GM23338 (cell line): ENCODE measurements at regions not wholly inside any gene's neighbourhood (a gene's known extent, or its start where the extent isn't known, plus 50 kb on each side); places are given as distances from the start of the nearest gene placed in this dataset.

Experiments
- CREB1 ChIP-seq: fragments of 250-450 bp; sonication (Bioruptor Pico); IDR thresholded peaks from 2 replicates; pipeline ENCODE4 v1.5.0; 2020; ENCODE audit warnings: low read depth, mild to moderate bottlenecking, moderate library complexity
- CTCF ChIP-seq, 2 experiments: fragments of 200-600 bp in 1 of 2; sonication (generic) in 1 of 2; conservative IDR thresholded peaks; 2 replicates each; pipeline versions ENCODE4 v1.5.1 to v1.6.1; 2016 to 2017; ENCODE audit warnings: antibody characterized with exemption in 2 of 2, low read depth in 2 of 2, mild to moderate bottlenecking in 2 of 2, moderate library complexity in 1 of 2
- ETS1 ChIP-seq: IDR thresholded peaks from 2 replicates; pipeline ENCODE4 v1.6.1; 2016; ENCODE audit warnings: antibody characterized with exemption
- EZH2 ChIP-seq: fragments of 200-600 bp; sonication (generic); IDR thresholded peaks from one replicate; pipeline ENCODE4 v1.8.0; 2017; ENCODE audit warnings: antibody characterized with exemption, mild to moderate bottlenecking, low read depth; ENCODE audit not compliant: unreplicated experiment
- EZH2phosphoT487 ChIP-seq: fragments of 200-600 bp; sonication (generic); IDR thresholded peaks from one replicate; pipeline ENCODE4 v1.8.1; 2018; ENCODE audit warnings: antibody characterized with exemption; ENCODE audit not compliant: unreplicated experiment
- JUNB ChIP-seq: IDR thresholded peaks from one replicate; pipeline ENCODE4 v1.6.1; 2016; ENCODE audit warnings: antibody characterized with exemption; ENCODE audit not compliant: unreplicated experiment
- NANOG ChIP-seq: IDR thresholded peaks from 2 replicates; pipeline ENCODE4 v1.6.1; 2016; ENCODE audit warnings: antibody characterized with exemption, borderline replicate concordance
- POLR2AphosphoS5 ChIP-seq: IDR thresholded peaks from 2 replicates; pipeline ENCODE4 v1.6.1; 2016; ENCODE audit warnings: antibody characterized with exemption, low read depth
- REST ChIP-seq: IDR thresholded peaks from one replicate; pipeline ENCODE4 v1.6.1; 2018; ENCODE audit warnings: antibody characterized with exemption; ENCODE audit not compliant: unreplicated experiment
- STAT1 ChIP-seq: IDR thresholded peaks from one replicate; pipeline ENCODE4 v1.6.1; 2016; ENCODE audit warnings: antibody characterized with exemption; ENCODE audit not compliant: unreplicated experiment
- ZNF114 ChIP-seq: fragments of 250-450 bp; sonication (Bioruptor Pico); IDR thresholded peaks from 2 replicates; pipeline ENCODE4 v1.5.0; 2020; ENCODE audit warnings: mild to moderate bottlenecking, moderate library complexity
- ZNF331 ChIP-seq: fragments of 250-450 bp; sonication (Bioruptor Pico); IDR thresholded peaks from 2 replicates; pipeline ENCODE4 v1.5.0; 2020; ENCODE audit warnings: low read depth, mild to moderate bottlenecking, moderate library complexity
- ZNF462 ChIP-seq: fragments of 250-450 bp; sonication (Bioruptor Pico); IDR thresholded peaks from 2 replicates; pipeline ENCODE4 v1.5.0; 2020; ENCODE audit warnings: mild to moderate bottlenecking, moderate library complexity

GRCh38 chr9:106065136-106065535 is 370.8 kb downstream of the TMEM38B start:
- TF ChIP-seq CTCF (conservative IDR thresholded peaks at IDR 0.05; ENCODE audit: low read depth in 2 of 2) (no peak), JUNB (no peak), EZH2 (no peak), REST (no peak), CREB1 (CRISPR knock-in tag) (no peak), EZH2phosphoT487 (no peak), ETS1 (no peak), ZNF114 (no peak), POLR2AphosphoS5 (no peak), ZNF462 (CRISPR knock-in tag) (no peak), STAT1 (no peak), ZNF331 (no peak), NANOG (no peak)
